Motor neuron (in vitro differentiated cells): ENCODE measurements at regions not wholly inside any gene's neighbourhood (a gene's known extent, or its start where the extent isn't known, plus 50 kb on each side); places are given as distances from the start of the nearest gene placed in this dataset.

Experiments
- ATAC-seq, 8 experiments: fragments of 200-7000 bp; cut with Tn5 transposase; replicated peaks in 6 of 8; 2 replicates each; pipeline ENCODE4 v1.8.0; 2021; ENCODE audit warnings: mild to moderate bottlenecking in 8 of 8, moderate library complexity in 8 of 8
- H3K27ac ChIP-seq, 2 donors: fragments of 250-450 bp; sonication (Bioruptor Pico); 2 replicates each; pipeline ENCODE4 v1.9.0; 2021; ENCODE audit warnings: antibody characterized with exemption in 2 of 2, mild to moderate bottlenecking in 2 of 2, moderate library complexity in 1 of 2
- H3K4me1 ChIP-seq, 2 donors: fragments of 250-450 bp; sonication (Bioruptor Pico); replicated peaks in 1 of 2; 2 replicates each; pipeline ENCODE4 v1.6.1; 2021; ENCODE audit warnings: antibody characterized with exemption in 2 of 2, mild to moderate bottlenecking in 2 of 2, moderate library complexity in 1 of 2
- H3K4me3 ChIP-seq, 5 donors: fragments of 250-450 bp; sonication (Bioruptor Pico); 2 replicates each; pipeline ENCODE4 v1.9.0; 2021; ENCODE audit warnings: antibody characterized with exemption in 5 of 5, mild to moderate bottlenecking in 5 of 5, moderate library complexity in 4 of 5
- WGBS, 10 experiments: fragments of 450-650 bp; shearing (Covaris generic); methylation state at CpG; one replicate each; pipeline ENCODE4 v1.0.0; 2022; 5-methylcytosine and 5-hydroxymethylcytosine counted together
- in situ Hi-C, 9 experiments: fragments of 400-800 bp; cut with MboI; loops; one replicate each; pipeline ENCODE4 v1.15.0; 2021; ENCODE audit warnings: low sequenced_read_pairs in 9 of 9, low pct_unique_long_range_greater_than_20kb in 2 of 9; ENCODE audit not compliant: unreplicated experiment in 9 of 9

DNA sequence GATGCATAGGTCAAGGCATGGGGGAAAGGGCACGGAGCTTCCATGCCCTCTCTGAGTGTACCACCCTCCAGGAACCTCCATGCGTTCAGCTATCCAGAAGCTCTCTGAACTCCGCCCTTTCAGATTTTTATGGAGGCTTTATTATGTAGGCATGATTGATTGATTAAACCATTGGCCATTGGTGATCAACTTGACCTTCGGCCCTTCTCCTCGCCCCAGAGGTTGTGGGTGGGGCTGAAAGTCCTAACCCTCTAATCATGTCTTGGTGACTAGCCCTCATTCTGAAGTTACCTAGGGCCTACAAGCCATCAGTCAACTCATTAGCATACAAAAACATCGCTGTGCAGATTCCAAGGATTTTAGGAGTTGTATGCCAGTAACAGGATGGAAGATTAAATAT is 323.7 kb upstream of the KLF4 start:
- H3K27ac ChIP-seq, result no peak overlapping the region
- in situ Hi-C loops, result no loop called here
- H3K4me3 ChIP-seq, result no peak overlapping the region
- no peaks in the 10 kb centered on the region for H3K4me1 ChIP-seq
- WGBS, 10 experiments, result 67 to 100% (median 86%) methylated on average over 1 to 5 of the region's 6 CpGs; no CpG with 5 or more reads in 2 of the 10 experiments
- no peak for ATAC-seq

DNA sequence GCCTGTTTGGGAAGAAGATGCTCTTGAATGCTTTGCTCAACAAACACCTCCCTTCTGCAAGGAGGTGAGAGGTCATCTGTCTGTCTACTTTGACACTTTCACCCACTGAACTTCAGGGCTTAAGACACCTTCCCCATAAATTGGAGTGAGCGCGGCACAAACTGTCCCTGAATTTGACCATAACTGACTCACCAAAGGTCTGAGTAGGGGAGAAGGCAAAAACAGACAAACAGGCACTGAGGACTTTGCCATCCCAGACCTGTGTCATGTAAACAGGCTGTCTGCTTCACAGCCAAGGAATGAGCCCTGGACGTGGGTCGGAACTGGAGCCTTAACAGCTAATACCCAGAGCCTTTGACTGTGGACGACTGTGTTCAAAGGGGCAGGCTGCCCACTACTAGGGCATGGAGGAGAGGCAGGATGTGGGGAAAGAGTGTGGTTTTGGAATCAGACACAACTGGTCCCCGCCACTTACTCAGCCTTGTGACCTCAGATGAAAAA is 320.9 kb upstream of the KLF4 start:
- Histone ChIP-seq H3K4me1 (no peaks in the 10 kb centered on the region), H3K4me3 (no peak overlapping the region), H3K27ac (no peak overlapping the region)
- ATAC-seq, result no peak
- 25 to 100% (median 80%) methylated on average over 1 to 6 of the region's 6 CpGs; no CpG with 5 or more reads in 1 of the 10 experiments for WGBS, 10 experiments
- in situ Hi-C loops, result no loop called here

DNA sequence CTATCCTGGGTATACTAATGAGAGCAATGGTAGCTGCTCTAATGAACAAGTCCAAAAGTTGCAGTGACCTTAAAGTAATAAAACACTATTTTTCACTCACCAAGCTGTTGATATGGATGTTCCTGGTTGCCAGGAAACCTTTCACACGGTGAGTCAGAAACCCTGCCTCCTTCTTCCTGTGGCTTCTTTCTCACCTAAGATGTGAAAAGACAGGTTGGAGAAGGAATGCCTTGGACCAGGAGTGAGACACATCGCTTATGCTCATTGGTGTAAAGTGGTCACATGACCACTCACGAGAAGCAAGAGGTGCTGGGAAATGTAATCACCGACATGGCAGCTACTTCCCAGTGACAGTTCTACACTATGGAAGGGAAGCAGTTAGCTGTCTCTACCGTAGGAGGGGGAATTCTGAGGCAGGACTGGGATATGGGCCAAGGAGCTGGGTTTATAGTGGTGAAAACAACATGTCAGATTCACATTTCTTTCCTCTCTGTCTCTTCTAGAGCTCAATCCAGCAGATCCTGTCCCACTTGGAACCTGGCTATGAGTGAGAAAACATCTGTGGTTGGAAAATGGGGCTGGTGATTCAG is 320.4 kb upstream of the KLF4 start:
- no peak for ATAC-seq
- no peak overlapping the region for H3K27ac ChIP-seq
- no peaks in the 10 kb centered on the region for H3K4me1 ChIP-seq
- in situ Hi-C loops, result no loop called here
- WGBS, 10 experiments, result 27 to 83% (median 64%) methylated on average over 1 to 5 of the region's 5 CpGs; no CpG with 5 or more reads in 4 of the 10 experiments
- H3K4me3 ChIP-seq, result no peak overlapping the region

DNA sequence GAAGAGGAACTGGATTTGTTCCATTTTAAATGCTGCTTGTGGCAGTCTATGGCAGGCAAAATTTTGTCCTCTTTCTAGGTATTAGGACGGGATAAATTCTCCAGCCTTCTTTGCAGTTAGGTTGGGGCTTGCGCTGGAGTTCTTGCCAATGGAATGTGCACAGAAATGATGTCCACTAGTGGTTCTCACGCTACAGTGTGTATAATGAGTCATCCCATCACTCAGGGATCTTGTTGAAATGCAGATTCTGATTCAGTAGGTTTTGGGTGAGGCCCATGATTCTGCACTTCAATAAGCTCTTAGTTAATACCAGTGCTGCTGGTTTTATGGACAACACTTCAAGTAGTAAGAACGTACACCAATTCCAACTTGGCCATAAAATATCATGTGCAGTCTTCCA is 317.6 kb upstream of the KLF4 start:
- H3K4me3 ChIP-seq, result no peak overlapping the region
- 7 to 100% (median 64%) methylated on average over 1 to 4 of the region's 4 CpGs; no CpG with 5 or more reads in 2 of the 10 experiments for WGBS, 10 experiments
- in situ Hi-C loops, result no loop called here
- no peaks in the 10 kb centered on the region for H3K4me1 ChIP-seq
- peak in 3 of 8 experiments; percentile 38 to 99 (median 99) for ATAC-seq
- H3K27ac ChIP-seq, result no peak overlapping the region

DNA sequence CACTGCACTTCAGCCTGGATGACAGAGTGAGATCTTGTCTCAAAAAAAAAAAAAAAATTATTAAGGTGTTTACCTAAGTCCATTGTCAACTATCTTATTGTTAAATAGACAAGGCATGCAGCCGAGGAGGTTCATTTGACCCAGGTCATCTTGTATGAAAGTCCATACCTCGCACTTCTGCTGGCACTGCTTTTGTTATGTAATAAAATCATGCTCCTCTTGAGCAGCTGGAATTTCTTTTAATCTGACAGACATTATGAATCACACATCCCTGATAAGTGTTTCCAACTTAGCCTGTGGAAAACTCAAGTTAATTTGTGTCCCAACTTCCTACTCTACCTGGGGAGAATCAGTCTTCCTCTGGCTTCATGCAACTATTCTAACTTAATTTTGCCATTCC is 315.6 kb upstream of the KLF4 start:
- WGBS, 10 experiments, result 61 to 100% (median 78%) methylated on average over 1 to 2 of the region's 2 CpGs; no CpG with 5 or more reads in 2 of the 10 experiments
- Histone ChIP-seq H3K4me1 (no peaks in the 10 kb centered on the region), H3K27ac (no peak overlapping the region), H3K4me3 (no peak overlapping the region)
- in situ Hi-C loops, result no loop called here
- ATAC-seq, result no peak

DNA sequence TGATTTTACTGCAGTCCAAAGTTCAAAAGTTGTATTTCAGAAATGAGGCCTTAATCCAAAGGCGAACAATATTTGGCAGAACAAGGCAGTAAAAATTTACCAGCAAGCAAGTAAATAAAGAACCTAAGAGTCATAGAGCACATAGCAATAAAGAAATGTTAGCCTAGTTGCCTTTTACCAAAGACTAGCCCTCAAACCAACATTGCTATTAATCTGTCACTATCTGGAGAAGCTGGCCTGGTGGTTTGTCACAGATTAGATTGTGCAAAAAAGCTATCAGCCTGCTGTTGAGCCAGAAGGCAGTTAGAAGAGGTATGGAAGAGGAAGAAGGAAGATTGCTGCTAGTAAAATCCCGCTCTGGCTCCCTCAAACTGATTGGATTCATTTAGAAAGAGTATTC is 304.7 kb upstream of the KLF4 start:
- in situ Hi-C loops, result no loop called here
- 32 to 100% (median 85%) methylated on average over 1 to 2 of the region's 2 CpGs; no CpG with 5 or more reads in 2 of the 10 experiments for WGBS, 10 experiments
- no peak for ATAC-seq

DNA sequence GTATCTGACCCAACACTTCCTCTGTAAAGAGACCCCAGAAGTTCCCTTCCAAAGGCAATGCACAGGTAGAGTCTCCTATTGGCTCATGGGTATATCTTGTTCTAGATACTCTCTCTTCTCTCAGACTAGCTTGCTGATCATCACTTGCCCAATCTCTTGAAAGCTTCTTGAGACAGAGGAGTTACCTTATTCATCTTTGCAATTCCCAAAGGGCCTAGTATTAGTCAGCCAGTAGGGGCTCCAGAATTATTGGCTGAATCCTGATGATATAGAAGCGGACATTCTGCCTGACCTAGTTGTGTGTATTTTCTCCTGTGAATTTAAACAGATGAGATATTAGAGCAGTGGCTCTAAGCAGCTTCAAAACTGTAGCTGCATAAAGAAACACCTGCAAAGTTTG is 304.0 kb upstream of the KLF4 start:
- Histone ChIP-seq H3K4me3 (no peak overlapping the region), H3K27ac (no peak overlapping the region), H3K4me1 (no peaks in the 10 kb centered on the region)
- in situ Hi-C loops, result no loop called here
- no peak for ATAC-seq
- 71 to 100% (median 100%) methylated on average over 1 of the region's 1 CpG; no CpG with 5 or more reads in 5 of the 10 experiments for WGBS, 10 experiments

More for the DNA sequence above, 304.7 kb upstream of the KLF4 start:
- H3K4me3 ChIP-seq, result no peak overlapping the region
- H3K4me1 ChIP-seq, result no peaks in the 10 kb centered on the region
- no peak overlapping the region for H3K27ac ChIP-seq

DNA sequence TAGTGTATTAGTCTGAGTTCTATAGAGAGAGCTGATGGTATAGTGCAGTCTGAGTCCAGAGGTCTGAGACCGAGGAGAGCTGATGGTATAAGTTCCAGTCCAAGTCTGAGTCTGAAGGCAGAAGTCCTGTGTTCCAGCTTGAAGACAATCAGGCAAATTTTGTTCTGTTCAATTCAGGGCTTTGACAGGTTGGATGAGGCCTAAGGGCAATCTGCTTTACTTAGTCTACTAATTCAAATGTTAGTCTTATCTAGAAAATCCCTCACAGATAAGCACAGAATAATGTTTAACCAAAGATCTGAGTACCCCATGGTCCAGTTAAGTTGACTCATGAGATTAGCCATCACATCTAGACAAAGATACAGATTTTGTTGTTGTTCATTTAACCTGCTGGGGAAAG is 303.0 kb upstream of the KLF4 start:
- in situ Hi-C loops, result no loop called here
- H3K4me3 ChIP-seq, result no peak overlapping the region
- WGBS, 10 experiments, result 40 to 75% (median 60%) methylated on average over 1 of the region's 1 CpG; no CpG with 5 or more reads in 7 of the 10 experiments
- H3K27ac ChIP-seq, result no peak overlapping the region
- ATAC-seq, result no peak
- H3K4me1 ChIP-seq, result no peaks in the 10 kb centered on the region

DNA sequence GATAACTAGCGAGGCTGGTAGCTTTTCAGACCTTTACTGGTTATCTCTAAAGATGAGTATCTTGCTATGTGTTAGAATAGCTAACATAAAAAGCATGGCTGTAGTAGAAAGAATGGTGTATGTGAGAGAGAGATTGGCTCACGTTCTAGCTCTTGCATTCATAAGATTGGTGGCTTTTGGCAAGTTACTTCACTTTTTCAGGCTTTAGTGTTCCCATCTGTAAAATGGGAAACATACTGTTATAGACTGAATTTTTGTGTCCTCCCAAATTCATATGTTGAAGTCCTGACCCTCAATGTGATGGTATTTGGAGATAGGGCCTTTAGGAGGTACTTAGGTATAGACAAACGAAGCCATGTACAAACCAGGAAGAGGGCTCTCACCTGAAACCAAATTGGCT is 302.4 kb upstream of the KLF4 start:
- WGBS, 10 experiments, result 33 to 83% (median 50%) methylated on average over 2 to 3 of the region's 3 CpGs; no CpG with 5 or more reads in 1 of the 10 experiments
- no peak for ATAC-seq
- H3K4me1 ChIP-seq, result no peaks in the 10 kb centered on the region
- H3K4me3 ChIP-seq, result no peak overlapping the region
- in situ Hi-C loops, result no loop called here
- H3K27ac ChIP-seq, result no peak overlapping the region

DNA sequence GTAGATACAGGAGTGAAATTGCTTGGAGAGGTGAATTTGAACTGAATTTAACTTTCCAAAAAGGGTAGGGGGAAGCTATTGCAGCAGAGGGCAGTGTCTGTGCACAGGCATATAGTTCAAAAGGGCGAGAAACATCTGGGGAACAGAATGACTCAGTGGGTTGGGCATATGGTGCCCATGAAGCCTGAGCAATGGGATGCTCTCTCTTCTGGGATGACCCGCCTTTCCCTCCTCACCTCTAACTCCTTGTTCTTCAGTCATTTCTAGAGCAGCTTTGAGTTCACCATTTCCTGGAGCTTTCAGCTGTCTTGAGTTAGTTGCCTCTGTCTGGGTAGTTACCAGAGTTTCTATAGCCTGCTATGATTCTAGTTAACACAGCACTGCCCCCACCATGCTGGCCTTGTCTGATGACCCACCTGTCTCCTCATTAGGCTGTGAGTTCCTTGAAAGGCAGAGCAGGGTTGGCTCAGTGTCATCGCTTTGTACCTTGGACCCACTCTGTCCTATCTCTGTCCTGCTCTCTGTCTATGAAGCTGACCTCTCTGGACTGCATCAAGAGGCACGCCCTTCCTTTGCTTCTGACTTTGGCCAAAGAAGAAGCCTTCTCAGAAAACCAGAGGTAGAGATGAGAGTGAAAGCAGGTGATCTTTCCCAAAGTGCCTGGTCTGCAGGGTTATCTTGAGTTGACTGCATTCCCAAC is 299.6 kb upstream of the KLF4 start:
- no peaks in the 10 kb centered on the region for H3K4me1 ChIP-seq
- in situ Hi-C loops, result no loop called here
- H3K4me3 ChIP-seq, result no peak overlapping the region
- no peak overlapping the region for H3K27ac ChIP-seq
- peak in 1 of 8 experiments; percentile 49 for ATAC-seq
- WGBS, 10 experiments, result 14 to 100% (median 79%) methylated on average over 1 to 4 of the region's 4 CpGs; no CpG with 5 or more reads in 3 of the 10 experiments

DNA sequence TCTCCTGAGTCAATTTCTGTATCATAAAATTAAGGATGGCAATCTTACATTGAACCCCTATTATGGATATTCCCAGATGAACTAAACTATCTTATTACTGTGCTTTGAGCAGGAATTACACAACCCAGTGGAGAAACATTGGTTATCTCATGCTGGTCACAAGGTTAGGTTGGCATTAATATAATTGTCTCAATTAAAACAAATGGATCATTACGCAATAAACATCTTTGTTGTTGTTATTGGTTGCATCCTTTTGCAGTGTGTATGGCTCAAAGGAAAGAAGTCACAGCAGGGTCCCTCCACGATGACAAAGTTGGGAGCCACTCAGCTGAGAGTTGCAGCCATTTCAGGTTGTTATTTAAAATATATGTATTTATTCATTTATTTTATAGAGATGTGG is 297.0 kb upstream of the KLF4 start:
- no peak overlapping the region for H3K4me3 ChIP-seq
- ATAC-seq, result no peak
- H3K27ac ChIP-seq, result no peak overlapping the region
- 45 to 100% (median 75%) methylated on average over 1 to 2 of the region's 2 CpGs; no CpG with 5 or more reads in 2 of the 10 experiments for whole genome bisulfite sequencing, 10 experiments
- H3K4me1 ChIP-seq, result no peaks in the 10 kb centered on the region
- in situ Hi-C loops, result no loop called here

DNA sequence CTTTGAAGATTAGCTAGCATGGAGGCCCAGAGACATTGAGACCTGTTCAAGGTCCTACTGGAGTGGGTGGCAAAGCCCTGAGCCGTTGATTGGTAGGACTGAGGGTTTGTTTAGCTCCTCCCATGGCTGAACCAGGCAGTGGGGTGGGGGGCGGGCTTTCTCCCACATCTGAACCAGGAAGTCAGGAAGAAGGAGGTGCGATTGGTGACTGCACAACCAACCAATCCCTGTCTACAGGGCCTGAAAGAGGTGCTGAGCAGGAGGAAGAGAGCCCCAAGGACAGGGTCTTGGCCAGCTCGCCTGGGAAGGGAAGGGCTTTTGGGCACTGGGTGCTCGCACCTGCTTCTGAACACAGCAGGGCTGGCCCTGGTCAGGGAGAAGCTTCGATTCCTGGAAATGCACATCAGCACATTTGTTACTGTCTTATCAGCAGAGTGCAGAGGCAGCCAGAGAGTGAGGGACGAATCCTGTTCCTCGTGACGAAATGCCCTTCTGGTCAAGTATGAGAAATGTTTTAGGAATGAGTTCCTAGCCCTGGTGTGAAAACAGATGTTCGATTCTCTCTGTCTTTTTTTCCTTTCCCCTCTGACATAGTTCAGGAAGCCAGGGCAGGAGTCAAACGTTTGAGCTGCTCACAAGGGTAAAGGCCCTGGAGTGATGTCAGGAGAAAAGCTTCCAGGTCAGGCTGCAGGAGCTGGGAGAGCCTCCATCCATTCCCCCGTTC is 294.8 kb upstream of the KLF4 start:
- ATAC-seq, result peak in 3 of 8 experiments; percentile 24 to 87 (median 79)
- WGBS, 10 experiments, result 17 to 86% (median 62%) methylated on average over 1 to 6 of the region's 12 CpGs; no CpG with 5 or more reads in 2 of the 10 experiments
- Histone ChIP-seq H3K4me3 (no peak overlapping the region), H3K27ac (no peak overlapping the region), H3K4me1 (no peaks in the 10 kb centered on the region)
- in situ Hi-C loops, result no loop called here

DNA sequence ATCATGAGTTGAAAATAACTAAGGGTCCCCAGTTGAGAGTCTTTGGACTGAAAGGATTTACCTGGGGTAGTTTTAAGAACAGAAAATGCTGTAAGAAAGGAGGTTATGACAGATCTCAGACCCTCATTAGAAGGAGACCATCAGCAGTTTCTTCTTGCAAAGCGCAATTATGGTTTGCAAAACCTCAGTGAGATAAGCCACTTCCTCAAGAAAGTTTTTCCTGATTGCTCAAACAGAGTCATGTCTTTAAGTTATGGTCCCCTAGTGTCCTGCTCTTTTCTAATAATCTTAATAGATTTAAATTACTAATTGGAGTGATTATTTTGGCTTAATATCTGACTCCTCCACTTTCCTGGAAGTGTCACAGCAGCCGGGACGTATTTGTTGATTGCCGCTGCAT is 293.2 kb upstream of the KLF4 start:
- Histone ChIP-seq H3K4me1 (no peaks in the 10 kb centered on the region), H3K4me3 (no peak overlapping the region), H3K27ac (no peak overlapping the region)
- no peak for ATAC-seq
- in situ Hi-C loops, result no loop called here
- 83 to 100% (median 97%) methylated on average over 1 to 4 of the region's 4 CpGs; no CpG with 5 or more reads in 2 of the 10 experiments for WGBS, 10 experiments
